ENCODE measurements at regions not wholly inside any gene's neighbourhood (a gene's known extent, or its start where the extent isn't known, plus 50 kb on each side); places are given as distances from the start of the nearest gene placed in this dataset.
A peak's percentile ranks its signal among the peaks of the same experiment; 100 is the strongest.

DNA sequence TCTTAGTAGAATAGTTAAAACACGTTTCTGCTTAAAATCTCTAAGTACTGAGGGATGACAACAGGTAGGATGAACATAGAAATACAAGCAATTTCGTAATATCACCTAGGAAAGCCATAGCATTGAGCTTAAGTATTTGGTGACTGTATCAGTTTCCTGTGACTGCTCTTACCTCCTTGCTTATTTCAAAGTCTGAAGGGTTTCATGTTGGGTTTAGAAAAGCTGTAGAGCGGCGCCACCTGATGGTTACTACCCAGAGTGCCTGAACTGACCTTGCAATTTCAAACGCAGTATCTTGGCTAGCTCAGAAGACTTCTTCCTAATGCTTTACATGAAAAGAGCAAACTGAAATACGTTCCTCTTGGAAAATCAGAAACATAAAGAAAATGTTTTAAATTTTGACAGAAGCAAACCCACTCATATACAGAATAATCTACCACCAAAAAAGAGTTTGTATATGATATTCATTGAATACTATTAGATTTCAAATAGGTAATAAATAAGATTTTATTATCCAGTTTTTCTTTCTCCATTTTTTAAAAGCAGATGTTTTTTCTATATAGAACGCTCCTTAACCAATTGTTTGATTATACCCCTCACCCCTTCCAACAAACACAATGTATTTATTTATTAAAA lies 82.3 kb upstream of the RIPOR2 start (continued):
- TF ChIP-seq, protein P1, sequence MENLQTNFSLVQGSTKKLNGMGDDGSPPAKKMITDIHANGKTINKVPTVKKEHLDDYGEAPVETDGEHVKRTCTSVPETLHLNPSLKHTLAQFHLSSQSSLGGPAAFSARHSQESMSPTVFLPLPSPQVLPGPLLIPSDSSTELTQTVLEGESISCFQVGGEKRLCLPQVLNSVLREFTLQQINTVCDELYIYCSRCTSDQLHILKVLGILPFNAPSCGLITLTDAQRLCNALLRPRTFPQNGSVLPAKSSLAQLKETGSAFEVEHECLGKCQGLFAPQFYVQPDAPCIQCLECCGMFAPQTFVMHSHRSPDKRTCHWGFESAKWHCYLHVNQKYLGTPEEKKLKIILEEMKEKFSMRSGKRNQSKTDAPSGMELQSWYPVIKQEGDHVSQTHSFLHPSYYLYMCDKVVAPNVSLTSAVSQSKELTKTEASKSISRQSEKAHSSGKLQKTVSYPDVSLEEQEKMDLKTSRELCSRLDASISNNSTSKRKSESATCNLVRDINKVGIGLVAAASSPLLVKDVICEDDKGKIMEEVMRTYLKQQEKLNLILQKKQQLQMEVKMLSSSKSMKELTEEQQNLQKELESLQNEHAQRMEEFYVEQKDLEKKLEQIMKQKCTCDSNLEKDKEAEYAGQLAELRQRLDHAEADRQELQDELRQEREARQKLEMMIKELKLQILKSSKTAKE (IDR thresholded peaks at IDR 0.05; ENCODE audit: low read depth, poor library complexity, severe bottlenecking) = peak; percentile 20

DNA sequence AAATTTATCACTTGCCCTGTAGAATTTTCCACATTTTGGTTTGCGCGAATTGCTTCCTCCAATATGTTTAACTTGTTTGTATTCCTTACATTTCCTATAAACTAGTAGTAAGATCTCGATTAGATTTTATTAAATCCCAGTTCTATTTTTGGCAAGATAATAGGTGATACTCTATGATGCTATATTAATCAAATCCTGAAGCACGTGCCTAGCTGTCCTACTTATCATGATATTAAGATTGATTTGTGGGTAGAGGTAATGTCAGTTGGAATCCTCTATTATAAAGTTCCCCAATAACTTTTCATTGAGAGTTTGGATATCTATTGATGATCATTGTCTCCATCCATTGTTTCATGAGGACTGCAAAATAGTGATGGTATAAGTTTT lies 82.8 kb upstream of the RIPOR2 start:
- no peak overlapping the region for H3K27ac ChIP-seq (ENCODE audit: control insufficient read depth, insufficient read depth)
- no peak overlapping the region for H3K4me2 ChIP-seq (ENCODE audit: control insufficient read depth, insufficient read depth)
- ATAC-seq (no peak), FAIRE-seq (no peak), DNase-seq (ENCODE audit: low read depth, low spot score) (no peak)
- BruUV-seq (replicated peaks) = no TSS peak
- in situ Hi-C loops (cut with MboI) (loop anchor here (5.0 to 10.0 kb wide), 2 partner anchors 161 to 434 kb away; no protein-coding TSS in a partner anchor), intact Hi-C loops (cut with micrococcal nuclease; ENCODE audit: unreplicated experiment) (loop anchor here (1.0 to 5.0 kb wide), 5 partner anchors 52 to 436 kb away; no protein-coding TSS in a partner anchor)
- no peaks in the 10 kb centered on the region for H4K20me1 ChIP-seq (ENCODE audit: control insufficient read depth, insufficient read depth)
- H3K4me1 ChIP-seq (ENCODE audit: control insufficient read depth, insufficient read depth, low read length) = peaks cover 5% of the 10 kb centered on the region
- no peak overlapping the region for H3K9ac ChIP-seq (ENCODE audit: control insufficient read depth, insufficient read depth, low read length)
- no peaks in the 10 kb centered on the region for H3K9me3 ChIP-seq (replicated peaks; ENCODE audit: control insufficient read depth, insufficient read depth, low read length)
- ChIA-PET RAD21 (ENCODE audit: unreplicated experiment) (interaction anchor here (0.8 to 7.2 kb wide), 41 partner anchors 9 to 496 kb away, joined by 3 to 97 read pairs (median 5); partner anchors contain the start of gene RIPOR2), CTCF (interaction anchor here (0.6 to 18.8 kb wide), 48 partner anchors 9 to 493 kb away, joined by 3 to 314 read pairs (median 5); partner anchors contain the start of gene RIPOR2), SMC1A (ENCODE audit: uncharacterized antibody, unreplicated experiment) (interaction anchor here (0.8 to 11.1 kb wide), 46 partner anchors 9 to 436 kb away, joined by 3 to 144 read pairs (median 6); partner anchors contain the start of gene RIPOR2), POLR2A (interaction anchor here (1.1 to 2.8 kb wide), 5 partner anchors 8 to 162 kb away, joined by 3 to 11 read pairs (median 7); no protein-coding TSS in a partner anchor)
- 60% methylated on average over 4 of the region's 4 CpGs for WGBS (ENCODE audit: insufficient coverage, insufficient replicate concordance, low lambda C conversion rate, missing lambda C conversion rate)
- no peaks in the 10 kb centered on the region for H3K27me3 ChIP-seq (replicated peaks in 1 of 2; ENCODE audit: control insufficient read depth in 2 of 2, insufficient read depth in 2 of 2, low read length in 1 of 2)
- H3K36me3 ChIP-seq (ENCODE audit: control insufficient read depth in 2 of 2, insufficient read depth in 2 of 2, low read length in 1 of 2) = no peaks in the 10 kb centered on the region
- no peak overlapping the region for H2AFZ ChIP-seq (ENCODE audit: control insufficient read depth, low read depth, low read length)
- no peaks in the 10 kb centered on the region for H3K79me2 ChIP-seq (ENCODE audit: control insufficient read depth, insufficient read depth, low read length)
- no peak overlapping the region for H3K4me3 ChIP-seq
- TF ChIP-seq BHLHE40 (IDR thresholded peaks at IDR 0.05; ENCODE audit: borderline replicate concordance in 1 of 2, low read depth in 2 of 2, low read length in 1 of 2) = no peak
- TF ChIP-seq IKZF2 (IDR thresholded peaks at IDR 0.05) = no peak
- TF ChIP-seq, protein P2, sequence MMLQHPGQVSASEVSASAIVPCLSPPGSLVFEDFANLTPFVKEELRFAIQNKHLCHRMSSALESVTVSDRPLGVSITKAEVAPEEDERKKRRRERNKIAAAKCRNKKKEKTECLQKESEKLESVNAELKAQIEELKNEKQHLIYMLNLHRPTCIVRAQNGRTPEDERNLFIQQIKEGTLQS (IDR thresholded peaks at IDR 0.05; ENCODE audit: borderline replicate concordance, extremely low read depth, low read depth, low read length) = no peak
- no peak for TF ChIP-seq NFXL1 (IDR thresholded peaks at IDR 0.05; ENCODE audit: borderline replicate concordance)
- TF ChIP-seq, protein P3, sequence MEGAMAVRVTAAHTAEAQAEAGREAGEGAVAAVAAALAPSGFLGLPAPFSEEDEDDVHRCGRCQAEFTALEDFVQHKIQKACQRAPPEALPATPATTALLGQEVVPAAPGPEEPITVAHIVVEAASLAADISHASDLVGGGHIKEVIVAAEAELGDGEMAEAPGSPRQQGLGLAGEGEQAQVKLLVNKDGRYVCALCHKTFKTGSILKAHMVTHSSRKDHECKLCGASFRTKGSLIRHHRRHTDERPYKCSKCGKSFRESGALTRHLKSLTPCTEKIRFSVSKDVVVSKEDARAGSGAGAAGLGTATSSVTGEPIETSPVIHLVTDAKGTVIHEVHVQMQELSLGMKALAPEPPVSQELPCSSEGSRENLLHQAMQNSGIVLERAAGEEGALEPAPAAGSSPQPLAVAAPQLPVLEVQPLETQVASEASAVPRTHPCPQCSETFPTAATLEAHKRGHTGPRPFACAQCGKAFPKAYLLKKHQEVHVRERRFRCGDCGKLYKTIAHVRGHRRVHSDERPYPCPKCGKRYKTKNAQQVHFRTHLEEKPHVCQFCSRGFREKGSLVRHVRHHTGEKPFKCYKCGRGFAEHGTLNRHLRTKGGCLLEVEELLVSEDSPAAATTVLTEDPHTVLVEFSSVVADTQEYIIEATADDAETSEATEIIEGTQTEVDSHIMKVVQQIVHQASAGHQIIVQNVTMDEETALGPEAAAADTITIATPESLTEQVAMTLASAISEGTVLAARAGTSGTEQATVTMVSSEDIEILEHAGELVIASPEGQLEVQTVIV (IDR thresholded peaks at IDR 0.05; ENCODE audit: borderline replicate concordance, partially characterized antibody) = no peak
- no peak for TF ChIP-seq TCF12 (IDR thresholded peaks at IDR 0.05; ENCODE audit: low read depth, low read length)
- no peak for TF ChIP-seq BACH1 (IDR thresholded peaks at IDR 0.05; ENCODE audit: borderline replicate concordance)
- TF ChIP-seq ZNF622 (IDR thresholded peaks at IDR 0.05) = no peak
- TF ChIP-seq, protein P4, sequence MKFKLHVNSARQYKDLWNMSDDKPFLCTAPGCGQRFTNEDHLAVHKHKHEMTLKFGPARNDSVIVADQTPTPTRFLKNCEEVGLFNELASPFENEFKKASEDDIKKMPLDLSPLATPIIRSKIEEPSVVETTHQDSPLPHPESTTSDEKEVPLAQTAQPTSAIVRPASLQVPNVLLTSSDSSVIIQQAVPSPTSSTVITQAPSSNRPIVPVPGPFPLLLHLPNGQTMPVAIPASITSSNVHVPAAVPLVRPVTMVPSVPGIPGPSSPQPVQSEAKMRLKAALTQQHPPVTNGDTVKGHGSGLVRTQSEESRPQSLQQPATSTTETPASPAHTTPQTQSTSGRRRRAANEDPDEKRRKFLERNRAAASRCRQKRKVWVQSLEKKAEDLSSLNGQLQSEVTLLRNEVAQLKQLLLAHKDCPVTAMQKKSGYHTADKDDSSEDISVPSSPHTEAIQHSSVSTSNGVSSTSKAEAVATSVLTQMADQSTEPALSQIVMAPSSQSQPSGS (IDR thresholded peaks at IDR 0.05; ENCODE audit: low read length) = no peak
- TF ChIP-seq MTA2 (IDR thresholded peaks at IDR 0.05; ENCODE audit: low read depth) = no peak
- no peak for TF ChIP-seq DPF2 (IDR thresholded peaks at IDR 0.05)
- TF ChIP-seq RB1 (IDR thresholded peaks at IDR 0.05; ENCODE audit: borderline replicate concordance) = no peak
- TF ChIP-seq, protein P5, sequence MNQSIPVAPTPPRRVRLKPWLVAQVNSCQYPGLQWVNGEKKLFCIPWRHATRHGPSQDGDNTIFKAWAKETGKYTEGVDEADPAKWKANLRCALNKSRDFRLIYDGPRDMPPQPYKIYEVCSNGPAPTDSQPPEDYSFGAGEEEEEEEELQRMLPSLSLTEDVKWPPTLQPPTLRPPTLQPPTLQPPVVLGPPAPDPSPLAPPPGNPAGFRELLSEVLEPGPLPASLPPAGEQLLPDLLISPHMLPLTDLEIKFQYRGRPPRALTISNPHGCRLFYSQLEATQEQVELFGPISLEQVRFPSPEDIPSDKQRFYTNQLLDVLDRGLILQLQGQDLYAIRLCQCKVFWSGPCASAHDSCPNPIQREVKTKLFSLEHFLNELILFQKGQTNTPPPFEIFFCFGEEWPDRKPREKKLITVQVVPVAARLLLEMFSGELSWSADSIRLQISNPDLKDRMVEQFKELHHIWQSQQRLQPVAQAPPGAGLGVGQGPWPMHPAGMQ (IDR thresholded peaks at IDR 0.05; ENCODE audit: borderline replicate concordance) = no peak

Measured in GM12878 (cell line).